ENCODE measurements at regions not wholly inside any gene's neighbourhood (a gene's known extent, or its start where the extent isn't known, plus 50 kb on each side); places are given as distances from the start of the nearest gene placed in this dataset.

DNA sequence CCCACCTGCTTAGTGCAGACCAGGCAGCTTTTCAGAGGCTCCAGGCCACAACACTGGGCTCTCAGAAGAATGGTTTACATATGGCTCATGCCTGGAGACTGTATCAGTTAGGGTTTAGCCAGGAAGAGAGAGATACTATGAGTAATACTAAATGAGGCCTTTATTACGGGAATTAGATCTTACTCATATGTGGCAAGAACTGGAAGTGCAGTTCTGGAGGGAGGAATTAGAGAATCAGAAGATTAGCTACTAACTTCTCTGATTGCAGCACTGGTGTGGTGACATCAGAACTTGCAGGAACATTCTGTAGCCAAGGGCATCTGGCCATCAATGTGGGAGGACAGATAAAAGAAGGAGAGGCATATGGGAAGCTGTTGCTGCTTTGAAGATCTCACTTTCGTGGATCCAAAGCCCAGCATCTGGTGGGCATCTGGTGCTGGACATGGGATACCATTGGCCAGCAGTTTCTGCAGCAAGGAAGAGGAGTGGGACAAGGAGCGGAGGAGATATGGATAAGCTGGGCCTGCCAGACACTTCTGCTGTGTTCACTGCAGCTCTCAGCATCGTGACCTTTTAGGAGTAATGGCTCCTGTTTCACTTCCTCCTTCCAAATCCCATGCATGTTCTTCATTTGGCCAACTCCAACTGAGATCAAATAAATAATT, 248.5 kb downstream of the BTBD3 start:
- no peak overlapping the region for H3K4me3 ChIP-seq
- H3K9me3 ChIP-seq, result peaks cover 6 to 8% of the 10 kb centered on the region in 2 donors
- H3K4me1 ChIP-seq, result no peaks in the 10 kb centered on the region
- DNase-seq (ENCODE audit: low spot score in 2 of 2), result peak in 1 of 2 donors; percentile 21
- TF ChIP-seq, protein P1, sequence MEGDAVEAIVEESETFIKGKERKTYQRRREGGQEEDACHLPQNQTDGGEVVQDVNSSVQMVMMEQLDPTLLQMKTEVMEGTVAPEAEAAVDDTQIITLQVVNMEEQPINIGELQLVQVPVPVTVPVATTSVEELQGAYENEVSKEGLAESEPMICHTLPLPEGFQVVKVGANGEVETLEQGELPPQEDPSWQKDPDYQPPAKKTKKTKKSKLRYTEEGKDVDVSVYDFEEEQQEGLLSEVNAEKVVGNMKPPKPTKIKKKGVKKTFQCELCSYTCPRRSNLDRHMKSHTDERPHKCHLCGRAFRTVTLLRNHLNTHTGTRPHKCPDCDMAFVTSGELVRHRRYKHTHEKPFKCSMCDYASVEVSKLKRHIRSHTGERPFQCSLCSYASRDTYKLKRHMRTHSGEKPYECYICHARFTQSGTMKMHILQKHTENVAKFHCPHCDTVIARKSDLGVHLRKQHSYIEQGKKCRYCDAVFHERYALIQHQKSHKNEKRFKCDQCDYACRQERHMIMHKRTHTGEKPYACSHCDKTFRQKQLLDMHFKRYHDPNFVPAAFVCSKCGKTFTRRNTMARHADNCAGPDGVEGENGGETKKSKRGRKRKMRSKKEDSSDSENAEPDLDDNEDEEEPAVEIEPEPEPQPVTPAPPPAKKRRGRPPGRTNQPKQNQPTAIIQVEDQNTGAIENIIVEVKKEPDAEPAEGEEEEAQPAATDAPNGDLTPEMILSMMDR (IDR thresholded peaks at IDR 0.05), result no peak
- no peak for TF ChIP-seq POLR2A (IDR thresholded peaks at IDR 0.05)
- TF ChIP-seq POLR2AphosphoS5 (IDR thresholded peaks at IDR 0.05), result no peak
- intact Hi-C loops (cut with DNase I; ENCODE audit: low total_unique reads), result no loop called here
- H3K27ac ChIP-seq, result peak overlapping the region in 1 of 2 donors; percentile 15
- no peaks in the 10 kb centered on the region for H3K27me3 ChIP-seq
- no peaks in the 10 kb centered on the region for H3K36me3 ChIP-seq

DNA sequence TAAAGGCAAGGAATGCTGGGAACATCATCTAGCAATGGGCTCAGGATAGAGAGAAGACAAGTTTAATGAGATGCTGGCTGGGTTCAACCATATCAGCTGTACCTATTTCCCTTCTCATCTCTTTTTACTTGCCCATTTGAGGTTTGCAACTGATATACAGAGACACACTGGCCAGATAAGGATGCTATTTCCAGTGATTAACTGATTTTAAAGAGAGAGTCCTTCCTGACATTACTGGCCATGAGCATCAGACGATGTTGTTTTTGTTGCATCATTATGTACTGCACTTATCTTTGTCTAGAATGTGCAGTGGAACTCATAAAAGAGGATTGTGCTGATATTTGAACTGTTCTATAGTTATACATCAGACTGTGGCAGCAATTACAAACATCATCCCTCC, 252.7 kb downstream of the BTBD3 start:
- H3K27me3 ChIP-seq, result no peaks in the 10 kb centered on the region
- TF ChIP-seq, protein P1 (IDR thresholded peaks at IDR 0.05), result no peak
- TF ChIP-seq POLR2AphosphoS5 (IDR thresholded peaks at IDR 0.05), result no peak
- no peak for TF ChIP-seq POLR2A (IDR thresholded peaks at IDR 0.05)

DNA sequence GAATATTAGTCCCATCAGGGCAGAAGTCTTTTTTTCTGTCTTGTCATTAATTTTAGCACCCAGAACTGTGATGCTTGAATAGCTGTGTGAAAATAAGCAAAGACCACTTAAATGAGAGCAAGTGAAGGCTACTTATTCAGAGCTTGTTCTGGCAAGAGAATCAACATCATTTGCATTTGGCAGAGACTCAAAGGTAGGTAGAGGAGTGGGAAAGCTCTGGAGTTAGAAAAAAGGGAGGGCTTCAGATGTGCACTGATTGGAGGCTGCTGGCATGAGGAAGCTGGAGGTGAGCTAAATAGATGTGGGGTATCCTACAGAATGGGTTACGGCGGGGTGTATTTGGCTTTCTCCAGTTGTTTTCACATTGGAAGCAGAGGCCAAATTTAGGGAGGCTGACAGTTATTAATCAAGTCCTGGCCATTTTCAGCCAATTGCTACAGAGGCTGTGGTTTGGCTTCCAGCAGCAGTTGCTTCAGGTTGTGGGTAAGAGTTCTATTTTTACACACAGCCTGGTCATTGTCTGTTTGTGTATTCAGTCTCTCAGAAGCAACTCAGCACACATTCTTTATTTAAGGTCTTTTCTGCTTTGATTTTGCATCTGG, 254.3 kb downstream of the BTBD3 start:
- no peak overlapping the region for H3K4me3 ChIP-seq
- H3K27me3 ChIP-seq, result no peaks in the 10 kb centered on the region
- intact Hi-C loops (cut with DNase I; ENCODE audit: low total_unique reads), result no loop called here
- H3K36me3 ChIP-seq, result no peaks in the 10 kb centered on the region
- peaks cover 0 to 12% of the 10 kb centered on the region in 2 donors for H3K4me1 ChIP-seq
- DNase-seq (ENCODE audit: low spot score in 2 of 2), result peak in 1 of 2 donors; percentile 52
- peak in 1 of 3 donors; percentile 34 for TF ChIP-seq POLR2AphosphoS5 (IDR thresholded peaks at IDR 0.05)
- TF ChIP-seq, protein P1 (IDR thresholded peaks at IDR 0.05), result no peak
- H3K9me3 ChIP-seq, result peaks cover 6 to 8% of the 10 kb centered on the region in 2 donors
- H3K27ac ChIP-seq, result peak overlapping the region; percentile 41 to 50

More for the DNA sequence above, 252.7 kb downstream of the BTBD3 start:
- Histone ChIP-seq H3K9me3 (peaks cover 6 to 8% of the 10 kb centered on the region in 2 donors), H3K27ac (no peak overlapping the region), H3K4me3 (no peak overlapping the region), H3K36me3 (no peaks in the 10 kb centered on the region), H3K4me1 (peaks cover 0 to 12% of the 10 kb centered on the region in 2 donors)
- no peak for DNase-seq (ENCODE audit: low spot score in 2 of 2)
- intact Hi-C loops (cut with DNase I; ENCODE audit: low total_unique reads), result no loop called here

DNA sequence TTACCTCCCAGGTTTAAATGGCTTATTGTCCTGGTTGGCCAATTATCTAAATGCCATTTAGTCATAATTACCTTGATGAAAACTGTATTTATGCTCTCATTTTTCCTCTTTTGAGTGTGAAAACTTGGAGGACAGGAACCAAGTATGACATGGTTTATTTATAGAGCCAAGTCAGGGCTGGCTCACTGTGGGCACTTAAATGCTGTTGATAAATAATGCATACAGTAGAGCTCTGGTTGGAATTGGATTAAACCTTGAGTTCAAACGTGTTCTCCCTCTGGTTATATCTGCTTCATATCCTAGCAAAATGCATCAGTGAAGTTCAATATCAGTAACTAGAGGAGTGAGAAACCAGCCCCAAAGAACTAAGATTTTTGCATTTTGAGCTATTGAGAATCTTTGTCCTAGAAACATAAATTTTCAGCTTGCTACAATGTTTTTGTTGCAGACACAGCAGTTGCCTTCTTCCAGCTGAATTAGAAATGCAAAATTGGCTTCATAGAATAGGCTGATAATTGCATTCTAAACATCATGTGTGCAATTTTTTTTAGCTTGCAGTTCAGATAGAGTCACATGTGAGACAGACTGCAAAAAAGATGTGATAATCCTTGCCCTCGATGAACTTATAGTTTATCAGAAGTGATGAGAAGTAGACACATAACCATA, 255.8 kb downstream of the BTBD3 start:
- H3K4me1 ChIP-seq, result peaks cover 0 to 12% of the 10 kb centered on the region in 2 donors
- H3K9me3 ChIP-seq, result peaks cover 0 to 3% of the 10 kb centered on the region in 2 donors
- no peaks in the 10 kb centered on the region for H3K27me3 ChIP-seq
- no peak overlapping the region for H3K4me3 ChIP-seq
- no peak for DNase-seq (ENCODE audit: low spot score in 2 of 2)
- TF ChIP-seq POLR2A (IDR thresholded peaks at IDR 0.05) (no peak), POLR2AphosphoS5 (IDR thresholded peaks at IDR 0.05) (no peak)
- TF ChIP-seq, protein P1 (IDR thresholded peaks at IDR 0.05), result no peak
- H3K36me3 ChIP-seq, result no peaks in the 10 kb centered on the region
- peak overlapping the region in 1 of 2 donors; percentile 50 for H3K27ac ChIP-seq
- intact Hi-C loops (cut with DNase I; ENCODE audit: low total_unique reads), result no loop called here

DNA sequence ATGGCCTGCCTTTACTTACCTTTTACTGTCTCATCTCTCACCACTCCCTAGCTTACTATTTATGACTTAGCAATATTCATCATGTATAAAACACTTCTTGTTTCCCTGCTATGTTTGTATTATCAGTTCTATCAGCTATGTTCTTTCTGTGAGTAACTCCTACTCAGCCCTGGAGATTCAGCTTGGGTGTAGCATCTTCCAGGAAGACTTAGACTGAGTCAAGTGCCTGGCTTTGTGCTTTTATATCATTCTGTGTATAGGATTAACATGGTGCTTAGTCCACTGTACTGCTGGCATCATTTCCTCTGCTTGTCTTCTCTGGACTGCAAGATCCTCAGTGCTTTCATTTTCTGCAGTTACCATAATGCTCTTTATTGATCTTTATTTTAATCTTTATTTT, 257.8 kb downstream of the BTBD3 start:
- DNase-seq (ENCODE audit: low spot score in 2 of 2), result no peak
- TF ChIP-seq POLR2A (IDR thresholded peaks at IDR 0.05) (no peak), POLR2AphosphoS5 (IDR thresholded peaks at IDR 0.05) (no peak)
- TF ChIP-seq, protein P1 (IDR thresholded peaks at IDR 0.05), result no peak
- H3K27me3 ChIP-seq, result no peaks in the 10 kb centered on the region
- no peaks in the 10 kb centered on the region for H3K9me3 ChIP-seq
- intact Hi-C loops (cut with DNase I; ENCODE audit: low total_unique reads), result no loop called here
- H3K36me3 ChIP-seq, result no peaks in the 10 kb centered on the region
- H3K4me3 ChIP-seq, result no peak overlapping the region
- H3K4me1 ChIP-seq, result peaks cover 0 to 12% of the 10 kb centered on the region in 2 donors
- no peak overlapping the region for H3K27ac ChIP-seq
